ENCODE measurements at regions not wholly inside any gene's neighbourhood (a gene's known extent, or its start where the extent isn't known, plus 50 kb on each side); places are given as distances from the start of the nearest gene placed in this dataset.
A peak's percentile ranks its signal among the peaks of the same experiment; 100 is the strongest.

GRCh38 chr3:76938962-76939361, 100.9 kb upstream of the ROBO2 start:
- no peak for ATAC-seq

GRCh38 chr3:76940181-76940770, 99.6 kb upstream of the ROBO2 start:
- ATAC-seq, result no peak

GRCh38 chr3:76941376-76941775, 98.5 kb upstream of the ROBO2 start:
- ATAC-seq, result peak; percentile 64

GRCh38 chr3:76942101-76942500, 97.8 kb upstream of the ROBO2 start:
- no peak for ATAC-seq

GRCh38 chr3:76943058-76943457, 96.8 kb upstream of the ROBO2 start:
- ATAC-seq, result no peak

GRCh38 chr3:76943671-76944070, 96.2 kb upstream of the ROBO2 start:
- ATAC-seq, result peak; percentile 59

- ATAC-seq, result no peak
Observed at GRCh38 chr3:76949033-76949432, 90.9 kb upstream of the ROBO2 start.

- no peak for ATAC-seq
Observed at GRCh38 chr3:76949462-76949861, 90.4 kb upstream of the ROBO2 start.

GRCh38 chr3:76950590-76950989, 89.3 kb upstream of the ROBO2 start:
- ATAC-seq, result no peak

- no peak for ATAC-seq
Observed at GRCh38 chr3:76954412-76954811, 85.5 kb upstream of the ROBO2 start.

GRCh38 chr3:76958274-76958673, 81.6 kb upstream of the ROBO2 start:
- no peak for ATAC-seq

- no peak for ATAC-seq
Observed at GRCh38 chr3:76958861-76959260, 81.0 kb upstream of the ROBO2 start.

GRCh38 chr3:76961284-76961683, 78.6 kb upstream of the ROBO2 start:
- ATAC-seq, result no peak

GRCh38 chr3:76965122-76965725, 74.7 kb upstream of the ROBO2 start:
- no peak for ATAC-seq

- ATAC-seq, result no peak
Observed at GRCh38 chr3:76969471-76969870, 70.4 kb upstream of the ROBO2 start.

GRCh38 chr3:76969996-76970615, 69.8 kb upstream of the ROBO2 start:
- no peak for ATAC-seq

GRCh38 chr3:76972624-76973296, 67.1 kb upstream of the ROBO2 start:
- ATAC-seq, result no peak

GRCh38 chr3:76976996-76977395, 62.9 kb upstream of the ROBO2 start:
- no peak for ATAC-seq

GRCh38 chr3:76985645-76986044, 54.3 kb upstream of the ROBO2 start:
- no peak for ATAC-seq

- ATAC-seq, result no peak
Observed at GRCh38 chr3:76986876-76987474, 52.9 kb upstream of the ROBO2 start.
